DND-41 (cell line): ENCODE measurements at regions not wholly inside any gene's neighbourhood (a gene's known extent, or its start where the extent isn't known, plus 50 kb on each side); places are given as distances from the start of the nearest gene placed in this dataset.

ENCODE experiments used
- EZH2 ChIP-seq: IDR thresholded peaks from 3 replicates; pipeline ENCODE4 v1.6.1; 2012; ENCODE audit warnings: borderline replicate concordance, low read depth, mild to moderate bottlenecking, moderate library complexity, low read length, inconsistent platforms; ENCODE audit not compliant: severe bottlenecking
- TF ChIP-seq, protein P1 (sequence below): IDR thresholded peaks from 2 replicates; pipeline ENCODE4 v1.5.1; 2012; ENCODE audit warnings: borderline replicate concordance, low read length, moderate library complexity, mild to moderate bottlenecking; ENCODE audit not compliant: poor library complexity, severe bottlenecking; ENCODE audit errors: extremely low read depth

DNA sequence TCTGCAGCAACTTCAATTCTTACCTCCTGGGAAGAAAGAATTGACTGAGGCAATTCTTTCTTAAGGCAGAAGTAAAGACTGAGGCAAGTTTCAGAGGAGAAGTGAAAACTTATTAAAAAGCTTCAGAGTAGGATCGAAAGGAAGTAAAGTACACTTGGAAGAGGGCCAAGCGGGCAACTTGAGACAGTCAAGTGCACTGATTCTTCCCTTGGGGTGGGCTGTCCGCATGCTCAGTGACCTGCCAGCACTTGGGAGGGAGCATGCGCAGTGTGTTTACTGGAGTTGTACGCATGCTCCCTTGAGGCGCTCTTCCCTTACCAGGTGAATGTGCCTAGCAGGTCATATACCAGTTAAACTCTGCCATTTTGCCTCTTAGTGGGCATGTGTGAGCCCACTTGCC is 55.3 kb upstream of the NBPF3 start:
- TF ChIP-seq, protein P1, sequence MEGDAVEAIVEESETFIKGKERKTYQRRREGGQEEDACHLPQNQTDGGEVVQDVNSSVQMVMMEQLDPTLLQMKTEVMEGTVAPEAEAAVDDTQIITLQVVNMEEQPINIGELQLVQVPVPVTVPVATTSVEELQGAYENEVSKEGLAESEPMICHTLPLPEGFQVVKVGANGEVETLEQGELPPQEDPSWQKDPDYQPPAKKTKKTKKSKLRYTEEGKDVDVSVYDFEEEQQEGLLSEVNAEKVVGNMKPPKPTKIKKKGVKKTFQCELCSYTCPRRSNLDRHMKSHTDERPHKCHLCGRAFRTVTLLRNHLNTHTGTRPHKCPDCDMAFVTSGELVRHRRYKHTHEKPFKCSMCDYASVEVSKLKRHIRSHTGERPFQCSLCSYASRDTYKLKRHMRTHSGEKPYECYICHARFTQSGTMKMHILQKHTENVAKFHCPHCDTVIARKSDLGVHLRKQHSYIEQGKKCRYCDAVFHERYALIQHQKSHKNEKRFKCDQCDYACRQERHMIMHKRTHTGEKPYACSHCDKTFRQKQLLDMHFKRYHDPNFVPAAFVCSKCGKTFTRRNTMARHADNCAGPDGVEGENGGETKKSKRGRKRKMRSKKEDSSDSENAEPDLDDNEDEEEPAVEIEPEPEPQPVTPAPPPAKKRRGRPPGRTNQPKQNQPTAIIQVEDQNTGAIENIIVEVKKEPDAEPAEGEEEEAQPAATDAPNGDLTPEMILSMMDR = no peak
- no peak for TF ChIP-seq EZH2
